ENCODE measurements at regions not wholly inside any gene's neighbourhood (a gene's known extent, or its start where the extent isn't known, plus 50 kb on each side); places are given as distances from the start of the nearest gene placed in this dataset.

DNA sequence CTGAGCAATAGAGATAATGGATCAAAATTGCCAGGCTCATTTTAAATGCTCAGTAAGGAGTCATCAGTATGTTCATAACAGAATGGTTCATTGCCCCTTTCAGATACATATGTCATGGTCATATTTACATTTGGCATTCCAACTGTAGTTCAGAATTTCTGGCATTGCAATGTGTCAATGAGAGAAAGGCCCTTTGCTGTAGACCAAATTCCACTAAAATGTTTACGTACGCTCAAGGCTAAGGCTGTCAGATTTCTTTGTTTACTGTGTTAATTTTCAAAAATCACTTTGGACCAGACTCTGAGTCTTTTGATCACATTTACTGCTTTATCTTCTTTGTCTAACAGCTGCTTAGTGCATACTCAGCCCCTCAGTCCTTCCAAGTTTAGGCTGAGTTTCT, 213.5 kb downstream of the PIK3C3 start:
- Histone ChIP-seq H3K9ac (ENCODE audit: extremely low read depth, insufficient read length, low read length) (no peak overlapping the region), H4K8ac (replicated peaks; ENCODE audit: insufficient read length, low read depth, low read length) (no peak overlapping the region), H3K4me1 (ENCODE audit: insufficient read depth, low read length) (no peaks in the 10 kb centered on the region), H3K79me2 (ENCODE audit: insufficient read depth, low read length) (no peaks in the 10 kb centered on the region), H3K23me2 (ENCODE audit: insufficient read length, low read depth, low read length, poor library complexity, severe bottlenecking) (no peaks in the 10 kb centered on the region), H4K5ac (ENCODE audit: insufficient read length, low read depth, low read length) (no peak overlapping the region), H2AFZ (ENCODE audit: low read length) (no peak overlapping the region), H3K56ac (ENCODE audit: insufficient read length, low read depth, low read length) (no peak overlapping the region), H3T11ph (ENCODE audit: low read length) (no peak overlapping the region), H4K91ac (ENCODE audit: insufficient read length, low read depth, low read length) (no peak overlapping the region), H2BK20ac (ENCODE audit: low read depth, low read length, poor library complexity, severe bottlenecking) (no peak overlapping the region), H2BK5ac (ENCODE audit: insufficient read length, low read length) (no peak overlapping the region), H4K20me1 (ENCODE audit: control insufficient read depth, insufficient read depth, insufficient read length) (no peaks in the 10 kb centered on the region), H3K27me3 (ENCODE audit: insufficient read depth, low read length) (no peaks in the 10 kb centered on the region), H3K9me3 (ENCODE audit: control insufficient read depth, low read depth, low read length) (no peaks in the 10 kb centered on the region), H3K18ac (ENCODE audit: insufficient read length, low read depth, low read length) (no peak overlapping the region), H3K14ac (ENCODE audit: insufficient read depth, low read length) (no peak overlapping the region), H3K23ac (ENCODE audit: insufficient read length, low read depth, low read length) (no peak overlapping the region), H3K79me1 (ENCODE audit: insufficient read depth, low read depth, low read length, poor library complexity, severe bottlenecking) (no peaks in the 10 kb centered on the region), H2BK12ac (ENCODE audit: insufficient read length, low read depth, low read length) (no peak overlapping the region), H3K4me2 (ENCODE audit: insufficient read depth, insufficient read length, low read length) (no peak overlapping the region), H3K27ac (ENCODE audit: insufficient read length, low read depth, low read length) (no peak overlapping the region), H2BK15ac (ENCODE audit: low read depth, low read length) (no peak overlapping the region), H3K4ac (ENCODE audit: low read depth, low read length) (no peak overlapping the region), H2BK120ac (ENCODE audit: low read depth, low read length, poor library complexity, severe bottlenecking) (no peak overlapping the region), H2AK5ac (ENCODE audit: insufficient read length, low read length) (no peak overlapping the region)
- no peak for DNase-seq
- TF ChIP-seq, protein P1, sequence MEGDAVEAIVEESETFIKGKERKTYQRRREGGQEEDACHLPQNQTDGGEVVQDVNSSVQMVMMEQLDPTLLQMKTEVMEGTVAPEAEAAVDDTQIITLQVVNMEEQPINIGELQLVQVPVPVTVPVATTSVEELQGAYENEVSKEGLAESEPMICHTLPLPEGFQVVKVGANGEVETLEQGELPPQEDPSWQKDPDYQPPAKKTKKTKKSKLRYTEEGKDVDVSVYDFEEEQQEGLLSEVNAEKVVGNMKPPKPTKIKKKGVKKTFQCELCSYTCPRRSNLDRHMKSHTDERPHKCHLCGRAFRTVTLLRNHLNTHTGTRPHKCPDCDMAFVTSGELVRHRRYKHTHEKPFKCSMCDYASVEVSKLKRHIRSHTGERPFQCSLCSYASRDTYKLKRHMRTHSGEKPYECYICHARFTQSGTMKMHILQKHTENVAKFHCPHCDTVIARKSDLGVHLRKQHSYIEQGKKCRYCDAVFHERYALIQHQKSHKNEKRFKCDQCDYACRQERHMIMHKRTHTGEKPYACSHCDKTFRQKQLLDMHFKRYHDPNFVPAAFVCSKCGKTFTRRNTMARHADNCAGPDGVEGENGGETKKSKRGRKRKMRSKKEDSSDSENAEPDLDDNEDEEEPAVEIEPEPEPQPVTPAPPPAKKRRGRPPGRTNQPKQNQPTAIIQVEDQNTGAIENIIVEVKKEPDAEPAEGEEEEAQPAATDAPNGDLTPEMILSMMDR (conservative IDR thresholded peaks at IDR 0.05): no peak
- Mint-ChIP-seq H3K36me3 (ENCODE audit: insufficient read depth in 1 of 3, low read depth in 3 of 3) (no peaks in the 10 kb centered on the region), H3K9me3 (no peaks in the 10 kb centered on the region), H3K27ac (no peak overlapping the region), H3K4me1 (no peaks in the 10 kb centered on the region), H3K27me3 (ENCODE audit: low read depth) (no peaks in the 10 kb centered on the region), H3K4me3 (no peak overlapping the region)
- WGBS (ENCODE audit: extremely low coverage, insufficient read length, low lambda C conversion rate): no CpG with 5 or more reads among the region's 2 CpGs
